ENCODE measurements at regions not wholly inside any gene's neighbourhood (a gene's known extent, or its start where the extent isn't known, plus 50 kb on each side); places are given as distances from the start of the nearest gene placed in this dataset.

DNA sequence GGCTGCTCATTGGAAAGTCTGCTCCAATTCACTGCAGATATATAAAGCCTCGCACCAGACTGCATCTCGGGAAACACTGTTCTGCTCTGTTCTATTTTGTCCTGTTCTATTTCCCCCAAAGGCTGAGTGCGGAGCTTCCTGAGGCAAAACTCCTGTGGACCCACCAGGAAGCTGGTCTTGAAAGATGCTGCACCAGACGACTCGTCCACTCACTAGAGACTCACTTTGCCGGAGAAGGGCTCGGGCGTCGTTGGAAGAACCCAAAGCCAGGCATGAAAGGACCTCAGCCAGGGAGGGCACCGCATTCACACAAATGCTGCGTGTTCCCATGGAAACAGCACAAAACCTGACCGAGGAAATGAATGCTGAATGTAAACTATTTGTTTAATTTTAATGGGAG, 331.2 kb upstream of the SFSWAP start:
- Mint-ChIP-seq H3K27ac (no peak overlapping the region), H3K4me3 (ENCODE audit: low read depth) (no peak overlapping the region), H3K9me3 (ENCODE audit: low read depth) (no peaks in the 10 kb centered on the region), H3K4me1 (ENCODE audit: low read depth) (no peaks in the 10 kb centered on the region), H3K27me3 (peaks cover 14% of the 10 kb centered on the region), H3K36me3 (ENCODE audit: insufficient read depth) (no peaks in the 10 kb centered on the region)
- TF ChIP-seq, protein P1, sequence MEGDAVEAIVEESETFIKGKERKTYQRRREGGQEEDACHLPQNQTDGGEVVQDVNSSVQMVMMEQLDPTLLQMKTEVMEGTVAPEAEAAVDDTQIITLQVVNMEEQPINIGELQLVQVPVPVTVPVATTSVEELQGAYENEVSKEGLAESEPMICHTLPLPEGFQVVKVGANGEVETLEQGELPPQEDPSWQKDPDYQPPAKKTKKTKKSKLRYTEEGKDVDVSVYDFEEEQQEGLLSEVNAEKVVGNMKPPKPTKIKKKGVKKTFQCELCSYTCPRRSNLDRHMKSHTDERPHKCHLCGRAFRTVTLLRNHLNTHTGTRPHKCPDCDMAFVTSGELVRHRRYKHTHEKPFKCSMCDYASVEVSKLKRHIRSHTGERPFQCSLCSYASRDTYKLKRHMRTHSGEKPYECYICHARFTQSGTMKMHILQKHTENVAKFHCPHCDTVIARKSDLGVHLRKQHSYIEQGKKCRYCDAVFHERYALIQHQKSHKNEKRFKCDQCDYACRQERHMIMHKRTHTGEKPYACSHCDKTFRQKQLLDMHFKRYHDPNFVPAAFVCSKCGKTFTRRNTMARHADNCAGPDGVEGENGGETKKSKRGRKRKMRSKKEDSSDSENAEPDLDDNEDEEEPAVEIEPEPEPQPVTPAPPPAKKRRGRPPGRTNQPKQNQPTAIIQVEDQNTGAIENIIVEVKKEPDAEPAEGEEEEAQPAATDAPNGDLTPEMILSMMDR (IDR thresholded peaks at IDR 0.05; ENCODE audit: unreplicated experiment): no peak
- DNase-seq (ENCODE audit: low spot score, unreplicated experiment): no peak

DNA sequence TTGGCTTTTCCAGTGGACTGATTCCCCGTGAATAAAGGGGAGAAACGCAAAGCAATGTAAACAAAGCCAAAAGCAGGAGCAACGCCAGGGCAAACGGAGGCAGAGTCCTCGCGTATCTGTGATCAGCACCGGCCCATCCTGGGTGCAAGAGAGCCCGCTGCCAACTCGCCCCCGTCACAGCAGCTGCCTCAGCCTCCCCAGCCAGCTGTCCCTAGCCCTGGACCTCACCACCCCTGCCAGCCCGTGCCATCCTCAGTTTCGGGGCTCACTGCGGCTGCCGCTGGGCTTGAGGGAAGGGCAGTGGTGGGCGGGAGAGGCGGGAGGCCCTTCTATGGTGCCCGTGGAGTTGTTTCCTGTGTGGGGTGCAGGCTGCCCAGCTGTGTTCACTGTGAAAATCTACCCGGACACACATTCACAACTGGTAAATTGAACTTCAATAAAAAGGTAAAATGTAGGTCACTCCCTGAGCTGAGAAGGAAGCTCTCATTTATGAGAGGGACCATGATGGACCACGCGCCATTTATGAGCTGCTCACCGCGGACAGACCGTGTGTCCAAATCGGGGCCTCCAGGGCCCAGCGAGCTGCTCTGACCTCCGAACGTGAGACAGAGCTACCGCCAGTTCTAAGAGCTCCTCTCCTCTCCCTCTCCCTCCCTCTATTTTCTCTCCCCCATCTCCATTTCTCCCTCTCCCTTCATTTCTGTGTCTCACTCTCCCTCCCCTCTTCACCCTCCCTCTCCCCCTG, 330.5 kb upstream of the SFSWAP start:
- Mint-ChIP-seq H3K27me3 (peaks cover 14% of the 10 kb centered on the region), H3K27ac (no peak overlapping the region), H3K4me1 (ENCODE audit: low read depth) (no peaks in the 10 kb centered on the region), H3K4me3 (ENCODE audit: low read depth) (no peak overlapping the region), H3K36me3 (ENCODE audit: insufficient read depth) (no peaks in the 10 kb centered on the region), H3K9me3 (ENCODE audit: low read depth) (no peaks in the 10 kb centered on the region)
- DNase-seq (ENCODE audit: low spot score, unreplicated experiment): no peak
- TF ChIP-seq, protein P1 (IDR thresholded peaks at IDR 0.05; ENCODE audit: unreplicated experiment): no peak

DNA sequence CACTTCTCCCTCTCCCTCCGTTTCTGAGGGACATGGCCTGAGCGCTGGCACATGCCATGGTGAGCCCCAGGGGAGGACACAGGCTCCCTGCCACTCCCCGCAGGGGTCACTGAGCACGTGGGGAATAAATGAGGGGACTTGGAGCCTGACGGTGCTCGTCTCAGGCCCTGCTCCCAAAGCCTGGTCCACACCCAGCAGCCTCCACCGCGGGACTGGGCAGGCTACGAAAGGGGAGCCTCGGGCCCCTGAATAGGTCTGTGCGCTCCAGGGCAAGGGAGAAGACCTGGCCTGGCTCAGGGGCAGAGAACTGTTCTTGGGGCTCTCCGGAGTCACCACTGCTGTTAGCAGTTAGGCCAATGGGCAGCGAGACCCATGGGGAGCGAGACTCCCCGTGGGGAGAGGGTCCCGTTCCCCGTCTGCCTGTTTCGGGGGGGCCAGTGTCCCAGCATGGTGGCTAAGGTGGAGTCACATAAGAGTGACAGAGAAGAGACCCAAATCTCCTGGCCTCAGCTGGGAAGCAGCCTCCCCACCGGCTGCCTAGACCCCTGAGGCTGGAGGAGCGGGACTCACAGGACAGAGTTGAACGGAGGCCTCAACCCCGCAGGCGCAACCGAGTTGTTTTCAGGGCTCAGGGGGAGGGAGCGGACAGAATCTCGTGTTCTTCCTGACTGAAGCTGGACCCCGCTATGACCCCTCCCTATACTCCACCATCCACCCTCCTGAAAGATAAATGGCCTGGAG, 329.8 kb upstream of the SFSWAP start:
- Mint-ChIP-seq H3K36me3 (ENCODE audit: insufficient read depth) (no peaks in the 10 kb centered on the region), H3K27ac (no peak overlapping the region), H3K4me1 (ENCODE audit: low read depth) (no peaks in the 10 kb centered on the region), H3K27me3 (peaks cover 14% of the 10 kb centered on the region), H3K4me3 (ENCODE audit: low read depth) (no peak overlapping the region), H3K9me3 (ENCODE audit: low read depth) (no peaks in the 10 kb centered on the region)
- no peak for DNase-seq (ENCODE audit: low spot score, unreplicated experiment)
- TF ChIP-seq, protein P1 (IDR thresholded peaks at IDR 0.05; ENCODE audit: unreplicated experiment): no peak

DNA sequence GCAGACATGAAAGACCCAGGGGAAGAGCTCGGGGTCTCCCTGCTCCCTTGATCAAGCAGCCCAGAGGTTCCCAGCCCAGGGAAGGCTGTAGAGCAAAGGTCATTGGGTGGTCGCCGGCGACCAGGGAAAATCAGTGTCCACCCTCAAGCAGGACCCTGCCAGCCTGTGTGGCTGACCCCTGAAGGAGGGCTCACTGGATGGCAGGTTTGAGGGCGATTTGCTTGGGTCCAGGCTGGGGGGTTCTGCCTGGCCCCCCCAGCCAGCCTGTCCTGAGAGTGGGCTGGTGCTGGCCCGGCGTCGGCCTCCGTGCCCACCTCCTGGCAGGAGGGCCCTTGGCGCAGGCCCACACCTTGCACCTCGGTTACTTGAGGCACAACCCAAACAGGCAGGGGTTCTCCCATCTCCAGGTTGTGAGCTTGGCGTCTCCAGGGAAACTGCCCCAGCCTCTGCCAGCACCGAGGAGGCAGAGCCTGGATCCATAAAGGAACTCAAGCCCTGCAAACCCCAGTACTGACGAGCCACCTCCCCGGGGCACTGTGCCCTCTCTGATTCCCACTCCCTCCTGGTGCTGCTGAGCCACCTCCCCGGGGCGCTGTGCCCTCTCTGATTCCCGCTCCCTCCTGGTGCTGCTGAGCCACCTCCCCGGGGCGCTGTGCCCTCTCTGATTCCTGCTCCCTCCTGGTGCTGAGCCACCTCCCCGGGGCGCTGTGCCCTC, 329.0 kb upstream of the SFSWAP start:
- H3K4me3 Mint-ChIP-seq (ENCODE audit: low read depth): no peak overlapping the region
- H3K27ac Mint-ChIP-seq: no peak overlapping the region

DNA sequence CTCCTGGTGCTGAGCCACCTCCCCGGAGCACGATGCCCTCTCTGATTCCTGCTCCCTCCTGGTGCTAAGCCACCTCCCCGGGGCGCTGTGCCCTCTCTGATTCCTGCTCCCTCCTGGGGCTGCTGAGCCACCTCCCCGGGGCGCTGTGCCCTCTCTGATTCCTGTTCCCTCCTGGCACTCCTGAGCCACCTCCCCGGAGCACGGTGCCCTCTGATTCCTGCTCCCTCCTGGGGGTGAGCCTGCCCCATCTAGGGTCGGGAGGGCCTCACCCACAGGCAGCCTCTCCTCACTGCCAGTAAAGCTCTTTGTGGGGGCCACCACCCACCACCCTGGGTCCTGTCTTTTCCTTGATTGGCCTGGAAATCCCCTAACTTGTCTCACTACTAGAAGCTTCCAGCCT, 327.6 kb upstream of the SFSWAP start:
- H3K36me3 Mint-ChIP-seq (ENCODE audit: insufficient read depth): no peaks in the 10 kb centered on the region
- H3K27ac Mint-ChIP-seq: no peak overlapping the region
- no peak for DNase-seq (ENCODE audit: low spot score, unreplicated experiment)
- no peaks in the 10 kb centered on the region for H3K4me1 Mint-ChIP-seq (ENCODE audit: low read depth)
- TF ChIP-seq, protein P1 (IDR thresholded peaks at IDR 0.05; ENCODE audit: unreplicated experiment): no peak
- peaks cover 10% of the 10 kb centered on the region for H3K27me3 Mint-ChIP-seq
- H3K9me3 Mint-ChIP-seq (ENCODE audit: low read depth): no peaks in the 10 kb centered on the region
- no peak overlapping the region for H3K4me3 Mint-ChIP-seq (ENCODE audit: low read depth)

More for the DNA sequence above, 329.0 kb upstream of the SFSWAP start:
- DNase-seq (ENCODE audit: low spot score, unreplicated experiment): no peak
- TF ChIP-seq, protein P1 (IDR thresholded peaks at IDR 0.05; ENCODE audit: unreplicated experiment): no peak
- Mint-ChIP-seq H3K36me3 (ENCODE audit: insufficient read depth) (no peaks in the 10 kb centered on the region), H3K9me3 (ENCODE audit: low read depth) (no peaks in the 10 kb centered on the region), H3K27me3 (peaks cover 14% of the 10 kb centered on the region), H3K4me1 (ENCODE audit: low read depth) (no peaks in the 10 kb centered on the region)
